Uterus (tissue), 2 donors: ENCODE measurements at regions not wholly inside any gene's neighbourhood (a gene's known extent, or its start where the extent isn't known, plus 50 kb on each side); places are given as distances from the start of the nearest gene placed in this dataset.
"Not testable (repeated sequence)": the region's sequence is repeated elsewhere in the genome, so short reads cannot be mapped to it uniquely, and the experiment has no call there.

Experiments used
- POLR2A ChIP-seq, 2 donors: fragments of 450-650 bp; IDR thresholded peaks; one replicate each; pipeline ENCODE4 v1.6.1; 2016; ENCODE audit warnings: antibody characterized with exemption in 2 of 2, mild to moderate bottlenecking in 1 of 2, moderate library complexity in 1 of 2
- TF ChIP-seq, protein P1 (sequence below), 4 experiments: fragments of 200-600 bp in 2 of 4; fragments of 450-650 bp in 2 of 4; sonication (generic) in 2 of 4; IDR thresholded peaks; one replicate each; pipeline ENCODE4 v1.5.1; 2016 to 2019; ENCODE audit warnings: antibody characterized with exemption in 4 of 4, mild to moderate bottlenecking in 2 of 4, moderate library complexity in 1 of 4

DNA sequence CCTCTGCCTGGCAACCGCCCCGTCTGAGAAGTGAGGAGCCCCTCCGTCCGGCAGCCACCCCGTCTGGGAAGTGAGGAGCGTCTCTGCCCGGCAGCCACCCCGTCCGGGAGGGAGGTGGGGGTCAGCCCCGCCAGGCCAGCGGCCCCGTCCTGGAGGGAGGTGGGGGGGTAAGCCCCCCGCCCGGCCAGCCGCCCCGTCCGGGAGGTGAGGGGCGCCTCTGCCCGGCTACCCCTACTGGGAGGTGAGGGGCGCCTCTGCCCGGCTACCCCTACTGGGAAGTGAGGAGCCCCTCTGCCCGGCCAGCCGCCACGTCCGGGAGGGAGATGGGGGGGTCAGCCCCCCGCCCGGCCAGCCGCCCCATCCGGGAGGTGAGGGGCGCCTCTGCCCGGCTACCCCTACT, 67.1 kb downstream of the ZC3H11B start:
- TF ChIP-seq, protein P1, sequence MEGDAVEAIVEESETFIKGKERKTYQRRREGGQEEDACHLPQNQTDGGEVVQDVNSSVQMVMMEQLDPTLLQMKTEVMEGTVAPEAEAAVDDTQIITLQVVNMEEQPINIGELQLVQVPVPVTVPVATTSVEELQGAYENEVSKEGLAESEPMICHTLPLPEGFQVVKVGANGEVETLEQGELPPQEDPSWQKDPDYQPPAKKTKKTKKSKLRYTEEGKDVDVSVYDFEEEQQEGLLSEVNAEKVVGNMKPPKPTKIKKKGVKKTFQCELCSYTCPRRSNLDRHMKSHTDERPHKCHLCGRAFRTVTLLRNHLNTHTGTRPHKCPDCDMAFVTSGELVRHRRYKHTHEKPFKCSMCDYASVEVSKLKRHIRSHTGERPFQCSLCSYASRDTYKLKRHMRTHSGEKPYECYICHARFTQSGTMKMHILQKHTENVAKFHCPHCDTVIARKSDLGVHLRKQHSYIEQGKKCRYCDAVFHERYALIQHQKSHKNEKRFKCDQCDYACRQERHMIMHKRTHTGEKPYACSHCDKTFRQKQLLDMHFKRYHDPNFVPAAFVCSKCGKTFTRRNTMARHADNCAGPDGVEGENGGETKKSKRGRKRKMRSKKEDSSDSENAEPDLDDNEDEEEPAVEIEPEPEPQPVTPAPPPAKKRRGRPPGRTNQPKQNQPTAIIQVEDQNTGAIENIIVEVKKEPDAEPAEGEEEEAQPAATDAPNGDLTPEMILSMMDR (IDR thresholded peaks at IDR 0.05): not testable (repeated sequence)
- not testable (repeated sequence) for TF ChIP-seq POLR2A (IDR thresholded peaks at IDR 0.05)
